UCSD-AML1 (cell line): ENCODE measurements at regions not wholly inside any gene's neighbourhood (a gene's known extent, or its start where the extent isn't known, plus 50 kb on each side); places are given as distances from the start of the nearest gene placed in this dataset.

Experiments used
- DNase-seq: peaks from one replicate; lab custom pipeline; 2025; ENCODE audit not compliant: unreplicated experiment; lab: John Stamatoyannopoulos, UW

DNA sequence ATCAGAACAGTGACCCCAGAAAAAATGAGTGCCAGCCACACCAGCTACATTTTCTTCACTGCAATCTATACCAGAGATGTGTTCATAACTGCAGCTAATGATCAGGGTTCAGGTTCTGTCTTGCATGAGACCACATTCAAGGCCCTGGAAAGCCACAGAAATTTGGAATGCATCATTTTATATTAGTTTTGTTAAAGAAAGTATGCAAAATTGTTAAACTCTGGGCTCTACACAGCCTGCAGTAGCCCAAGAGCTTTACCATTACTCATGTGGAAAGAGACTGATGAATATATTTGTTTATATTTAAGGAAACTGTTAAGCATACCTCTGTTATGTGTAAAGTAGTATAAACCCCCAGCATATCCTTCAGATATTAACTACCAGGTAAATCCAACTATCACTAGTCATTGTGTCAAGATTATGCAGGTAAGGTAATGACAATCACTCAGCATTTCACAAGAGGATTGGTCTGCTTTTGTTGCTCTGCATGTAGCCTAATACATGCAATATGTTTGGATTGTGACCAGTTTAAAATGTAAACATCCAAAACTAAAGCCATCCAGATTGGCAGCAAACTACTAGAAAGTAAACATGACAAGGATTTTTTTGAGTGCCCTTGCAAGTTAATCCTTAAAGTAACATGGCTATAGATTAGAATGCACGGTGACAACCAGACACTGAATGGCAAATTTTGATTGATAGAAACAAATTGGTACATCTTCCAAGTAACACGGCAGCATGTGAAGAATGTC, 429.1 kb upstream of the ARGLU1 start:
- DNase-seq = no peak

DNA sequence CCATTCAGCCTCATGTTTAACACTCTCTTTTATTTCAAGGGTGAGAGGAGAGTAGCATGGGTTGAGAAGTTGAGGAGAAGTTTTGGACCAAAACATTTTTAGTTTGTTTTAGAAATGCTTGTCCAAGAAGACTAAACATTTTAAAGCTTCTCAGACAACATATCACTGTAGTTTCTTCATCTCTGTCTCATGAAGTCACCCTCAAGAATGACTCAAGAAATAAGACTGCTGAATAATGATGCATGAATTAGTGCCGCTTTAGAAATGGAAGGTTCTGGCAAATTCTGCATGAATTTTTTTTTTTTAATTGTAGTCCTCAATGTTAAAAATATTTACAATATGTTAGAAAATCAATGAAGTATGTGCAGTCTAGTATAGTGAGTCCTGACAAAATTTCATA, 422.7 kb upstream of the ARGLU1 start:
- DNase-seq = no peak

DNA sequence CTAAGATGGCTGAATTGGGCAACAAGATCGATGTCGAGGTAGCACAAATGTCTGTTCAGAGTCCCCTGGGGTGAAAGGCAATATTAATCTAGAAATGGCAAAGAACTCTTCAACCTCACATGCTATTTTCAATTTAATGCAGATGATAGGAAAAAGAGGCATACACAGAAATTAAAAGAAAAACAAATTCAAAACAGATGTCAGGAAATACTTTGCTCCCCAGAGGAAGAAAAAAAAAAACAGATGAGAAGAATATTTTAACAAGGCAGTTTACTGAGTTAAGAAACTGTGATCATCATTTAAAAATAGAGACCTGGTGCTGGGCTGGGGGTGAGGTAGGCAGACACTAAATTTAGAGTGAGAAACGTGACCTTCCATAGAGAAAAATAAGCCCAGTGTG, 421.9 kb upstream of the ARGLU1 start:
- no peak for DNase-seq

DNA sequence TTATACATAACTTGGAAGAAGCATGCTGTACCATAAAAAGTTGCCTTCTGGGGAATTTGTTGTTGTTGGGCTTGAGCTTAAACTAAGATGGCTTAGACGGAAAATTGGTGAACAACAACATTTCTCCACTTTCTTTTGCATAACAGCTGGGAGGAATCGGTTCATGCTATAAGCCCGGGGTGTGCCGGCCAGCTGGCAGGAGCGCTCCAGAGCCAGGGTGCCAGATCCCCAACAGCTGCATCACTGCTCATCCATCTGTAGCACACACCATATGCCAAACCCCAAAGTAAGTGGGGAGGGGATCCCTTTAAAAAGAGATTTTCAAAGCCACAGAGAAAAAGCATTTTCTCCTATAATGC, 419.5 kb upstream of the ARGLU1 start:
- no peak for DNase-seq

DNA sequence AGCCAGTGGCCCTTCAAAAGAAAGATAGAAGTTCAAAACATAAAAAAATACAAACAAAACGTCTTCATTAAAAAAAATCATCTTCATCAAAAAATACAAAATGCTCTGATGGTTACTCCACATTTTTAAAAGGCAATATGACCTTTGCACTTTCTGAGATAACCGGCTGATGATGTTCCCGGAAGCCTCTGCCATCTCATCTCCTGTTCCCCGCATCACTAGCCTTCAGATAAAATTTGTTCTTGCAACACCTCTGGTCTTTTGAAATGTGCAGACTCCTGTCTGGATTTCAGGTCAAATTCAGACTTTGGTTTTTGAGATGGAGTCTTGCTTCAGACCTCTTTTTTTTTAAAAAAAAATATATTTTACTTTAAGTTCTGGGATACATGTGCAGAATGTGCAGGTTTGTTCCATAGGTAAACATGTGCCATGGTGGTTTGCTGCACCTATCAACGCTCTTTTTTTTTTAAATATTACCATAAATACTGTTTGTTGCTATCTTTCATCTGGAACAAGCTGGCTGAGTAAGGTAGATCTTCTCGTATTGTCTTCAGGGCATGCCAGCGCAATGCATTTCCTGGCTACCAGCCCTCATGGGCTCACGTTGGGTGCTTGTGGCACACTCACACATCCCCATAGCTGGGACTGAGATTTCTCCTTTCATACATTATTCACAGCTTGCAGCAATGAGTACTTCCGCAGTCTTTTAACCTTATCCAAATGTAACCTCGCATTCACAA, 418.9 kb upstream of the ARGLU1 start:
- DNase-seq = no peak

DNA sequence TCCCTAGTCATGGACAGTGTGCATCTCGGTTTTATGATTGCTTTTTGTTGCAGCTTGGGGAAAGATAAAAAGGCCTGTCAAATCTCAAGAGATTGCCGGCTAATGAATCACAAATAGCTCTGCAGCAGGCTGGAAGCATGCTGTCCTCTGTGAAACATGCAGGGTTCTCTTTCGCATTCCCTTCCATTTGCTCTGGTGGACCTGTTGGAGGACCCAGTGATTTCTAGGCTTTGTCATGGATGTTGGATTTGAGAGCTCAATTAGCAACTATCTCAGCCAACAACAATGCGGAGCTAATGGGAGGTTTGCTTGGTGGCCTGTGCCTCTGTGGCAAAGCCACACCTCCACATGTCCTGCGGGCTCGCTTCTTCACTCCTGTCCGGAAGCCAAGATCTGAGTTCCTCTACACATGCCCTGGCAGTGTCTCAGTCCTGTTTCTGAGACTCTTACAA, 418.1 kb upstream of the ARGLU1 start:
- DNase-seq = no peak

DNA sequence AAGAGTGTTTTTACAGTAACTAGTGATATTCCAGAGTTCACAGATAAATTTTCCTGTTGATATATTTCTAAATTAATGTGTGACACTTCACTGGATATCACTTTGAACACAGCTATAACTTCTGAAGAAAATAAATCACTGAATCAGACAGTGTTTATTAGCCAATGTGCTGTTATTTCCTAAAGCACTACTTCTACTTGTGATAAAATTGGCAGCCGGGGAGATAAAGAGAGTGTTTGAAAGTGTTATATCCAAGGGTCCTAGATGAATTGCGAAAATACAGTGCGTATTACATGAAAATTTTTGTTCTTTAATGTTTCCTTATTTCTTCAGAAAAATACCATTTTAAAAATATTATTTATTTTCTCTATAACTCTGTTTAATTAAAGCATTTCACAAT, 417.5 kb upstream of the ARGLU1 start:
- no peak for DNase-seq

DNA sequence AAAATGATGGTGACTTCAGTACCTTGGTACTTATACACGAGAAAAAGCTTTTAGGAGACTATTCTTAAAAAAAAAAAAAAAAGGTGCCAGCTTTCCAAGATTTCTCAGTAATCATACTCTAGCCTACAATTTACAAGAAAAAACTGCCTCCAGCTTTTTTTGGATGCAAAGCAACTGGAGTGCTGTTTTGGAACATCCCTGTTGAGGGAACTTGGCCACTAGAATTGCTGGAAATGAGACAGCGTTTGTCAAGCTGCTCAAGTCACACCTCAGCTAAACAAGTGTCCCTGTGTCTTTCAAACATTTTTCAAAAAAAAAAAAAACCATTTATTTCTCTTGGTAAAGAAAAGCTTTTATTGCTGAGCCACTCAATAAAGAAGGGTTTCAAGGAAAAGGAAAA, 413.1 kb upstream of the ARGLU1 start:
- no peak for DNase-seq

DNA sequence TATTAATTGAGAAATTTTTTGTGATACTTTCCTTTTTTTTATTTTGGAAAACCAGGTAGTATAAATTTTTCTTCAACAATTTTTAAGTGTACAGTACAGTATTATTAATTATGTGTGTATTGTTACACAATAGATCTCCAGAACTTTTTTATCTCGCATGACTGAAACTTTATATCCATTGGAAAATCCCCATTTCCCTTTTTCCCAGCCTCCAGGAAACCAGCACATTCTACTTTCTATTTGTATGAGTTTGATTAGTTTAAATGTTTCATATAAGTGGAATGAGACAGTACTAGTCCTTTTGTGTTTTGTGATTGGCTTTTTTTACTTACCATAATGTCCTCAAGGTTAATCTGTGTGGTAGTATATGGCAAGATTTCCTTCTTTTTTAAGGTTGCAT, 399.5 kb upstream of the ARGLU1 start:
- DNase-seq = no peak

DNA sequence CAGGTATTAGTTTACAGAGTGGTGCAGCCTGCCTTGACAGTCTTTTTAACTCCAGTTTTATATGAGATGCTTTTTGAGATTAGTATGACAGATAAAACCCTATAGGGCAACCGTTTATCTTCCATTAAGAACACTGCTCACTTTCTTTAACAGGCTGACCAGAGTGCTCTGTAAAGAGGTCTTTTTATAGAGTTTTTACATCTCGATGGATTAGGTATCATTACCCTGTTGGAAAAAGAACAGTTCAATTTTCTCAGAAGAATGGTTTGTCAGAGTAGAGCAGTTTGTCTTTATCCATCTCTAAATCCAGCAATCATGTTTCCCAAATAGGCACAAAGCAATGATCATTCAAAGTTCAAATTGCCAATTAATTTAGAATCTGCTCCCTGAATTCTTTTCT, 395.2 kb upstream of the ARGLU1 start:
- no peak for DNase-seq

DNA sequence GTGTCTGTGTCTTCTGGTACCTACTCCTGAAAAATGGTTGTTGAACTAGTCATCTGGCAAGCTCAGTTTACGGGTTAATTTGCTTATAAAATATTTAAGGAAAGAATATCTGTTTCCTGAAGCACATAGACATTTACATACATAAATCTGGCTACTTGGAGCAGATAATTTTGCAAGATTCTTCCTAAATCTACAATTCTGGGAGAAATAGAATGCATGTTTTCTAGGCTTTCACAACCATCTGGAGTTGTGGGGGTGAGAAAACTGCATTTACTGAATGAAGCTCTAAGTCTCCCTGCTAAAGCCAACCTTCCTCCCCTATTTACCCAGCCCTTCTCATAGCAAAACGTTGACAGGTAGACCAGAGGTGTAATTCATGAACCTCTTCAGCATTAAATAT, 393.7 kb upstream of the ARGLU1 start:
- DNase-seq = no peak

DNA sequence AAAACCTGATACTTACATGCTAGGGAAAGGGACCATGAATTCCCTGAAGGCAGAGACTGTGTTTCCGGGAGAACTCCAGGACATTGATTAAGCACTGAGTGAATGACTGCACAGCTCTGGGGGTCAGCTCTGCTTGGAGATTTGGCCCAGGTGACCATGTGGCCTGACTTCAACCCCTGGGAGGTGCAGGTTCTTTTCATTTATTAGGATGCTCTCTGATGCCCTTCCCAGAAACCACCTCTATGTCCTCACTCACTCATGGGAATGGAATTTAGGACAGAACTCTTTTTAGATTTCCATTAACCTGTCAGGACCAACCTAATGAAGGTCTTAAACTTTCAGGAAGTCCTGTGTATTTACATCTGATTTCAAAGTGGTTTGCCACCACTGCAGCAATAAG, 393.3 kb upstream of the ARGLU1 start:
- DNase-seq = no peak

DNA sequence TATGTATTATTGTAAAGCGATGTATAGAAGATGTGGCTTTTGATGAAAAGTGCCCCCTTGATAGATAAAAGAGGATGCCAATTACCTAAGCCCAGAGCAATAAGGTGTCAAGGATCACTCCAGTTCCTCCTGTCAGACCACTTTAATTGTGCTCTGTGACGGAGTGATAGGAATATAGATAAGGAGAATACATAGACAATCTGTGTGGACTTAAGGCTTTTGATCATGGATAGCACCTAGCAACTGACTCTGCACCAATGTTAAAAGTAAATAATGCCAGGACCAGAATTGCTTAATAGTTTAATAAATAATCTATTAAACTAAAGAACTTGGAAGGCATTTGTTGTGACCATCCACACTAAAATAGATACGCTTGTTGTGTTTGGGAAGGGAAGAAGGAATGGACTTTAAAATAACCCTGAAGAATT, 390.7 kb upstream of the ARGLU1 start:
- DNase-seq = no peak

DNA sequence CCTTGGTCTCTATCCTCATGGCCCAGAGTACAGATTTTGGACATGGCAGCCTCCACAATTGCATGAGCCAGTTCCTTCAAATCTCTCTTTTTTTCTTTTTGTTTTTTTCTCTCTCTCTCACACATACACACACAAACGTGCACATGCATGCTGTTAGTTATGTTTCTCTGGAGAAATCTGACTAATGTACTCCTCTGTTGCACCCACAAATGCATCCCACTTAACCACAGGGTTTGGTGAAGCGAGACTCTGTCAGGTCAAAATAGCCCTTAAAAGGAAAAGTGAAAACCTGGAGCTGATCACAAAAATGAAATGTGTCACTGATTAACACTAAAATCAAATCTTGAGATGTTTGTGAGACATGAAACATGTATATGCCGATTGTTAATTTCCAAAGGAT, 374.6 kb upstream of the ARGLU1 start:
- DNase-seq = no peak

DNA sequence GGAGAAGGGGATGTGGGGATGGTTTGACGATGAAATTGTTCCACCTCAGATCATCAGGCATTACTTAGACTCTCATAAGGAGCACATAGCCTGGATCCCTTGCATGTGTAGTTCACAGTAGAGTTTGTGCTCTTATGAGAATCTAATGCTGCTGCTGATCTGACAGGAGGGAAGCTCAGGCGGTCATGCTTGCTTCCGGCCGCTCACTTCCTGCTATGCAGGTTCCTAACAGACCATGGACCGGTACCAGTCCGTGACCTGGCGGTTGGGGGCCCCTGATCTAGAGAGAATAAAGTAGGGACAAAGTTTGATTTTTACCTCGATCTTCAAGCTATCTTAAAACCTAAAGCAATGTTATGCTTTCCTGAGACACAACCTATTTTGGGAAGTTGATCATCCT, 373.8 kb upstream of the ARGLU1 start:
- DNase-seq = no peak

DNA sequence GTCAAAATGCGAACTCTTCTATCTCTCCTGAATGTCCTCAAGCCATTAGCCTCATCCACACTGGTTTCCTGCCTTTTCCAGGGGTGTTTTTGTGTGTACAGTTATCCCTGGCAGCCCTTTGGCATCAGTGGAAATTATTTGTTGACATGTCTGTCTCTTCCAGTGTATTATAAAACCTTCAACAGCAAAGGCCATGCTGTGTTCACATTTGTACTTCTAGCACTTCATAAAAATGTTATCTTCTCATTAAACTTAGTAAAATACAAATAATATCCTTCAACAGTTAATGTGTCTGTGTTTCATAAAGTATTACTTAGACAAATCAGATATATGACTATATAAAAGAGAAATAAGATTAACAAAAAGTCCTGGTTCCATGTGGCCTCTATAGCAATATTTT, 359.5 kb upstream of the ARGLU1 start:
- DNase-seq = no peak

DNA sequence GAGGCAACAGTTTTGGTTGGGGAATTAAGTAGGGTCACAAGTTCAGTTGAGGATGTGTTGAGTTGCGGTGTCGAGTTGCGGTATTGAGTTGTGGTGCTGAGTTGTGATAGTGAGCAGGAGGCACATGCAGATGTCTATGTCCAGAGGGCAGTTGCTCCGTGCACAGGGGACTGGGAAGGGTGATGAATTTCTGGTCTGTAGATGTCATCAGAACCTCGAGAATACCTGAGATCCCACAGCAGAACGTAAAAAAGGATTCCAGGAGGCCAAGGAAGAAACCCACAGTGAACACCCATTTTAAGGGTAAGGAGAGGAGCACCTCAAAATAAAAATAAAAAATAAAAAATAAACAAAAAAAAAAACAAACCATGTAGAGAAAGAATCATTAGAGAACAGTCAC, 354.4 kb upstream of the ARGLU1 start:
- no peak for DNase-seq

DNA sequence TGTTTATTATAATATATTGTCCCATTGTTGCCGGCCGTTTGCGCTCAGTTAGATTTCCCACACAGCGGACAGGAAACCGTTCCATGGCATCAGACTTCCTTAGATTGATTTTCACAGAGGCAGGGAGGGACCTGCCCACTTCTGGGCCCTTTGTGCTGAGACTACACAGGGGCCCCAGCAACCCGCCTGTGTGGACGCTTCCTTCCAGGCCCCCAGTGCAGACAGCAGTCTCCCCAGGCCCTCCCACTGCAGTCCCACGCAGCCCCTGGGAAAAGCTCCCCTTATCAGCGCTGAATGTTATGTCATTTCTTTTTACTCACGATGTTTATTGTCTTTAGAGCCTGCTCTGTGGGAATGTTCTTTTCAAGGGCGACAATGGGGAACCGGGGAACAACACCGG, 351.7 kb upstream of the ARGLU1 start:
- no peak for DNase-seq

DNA sequence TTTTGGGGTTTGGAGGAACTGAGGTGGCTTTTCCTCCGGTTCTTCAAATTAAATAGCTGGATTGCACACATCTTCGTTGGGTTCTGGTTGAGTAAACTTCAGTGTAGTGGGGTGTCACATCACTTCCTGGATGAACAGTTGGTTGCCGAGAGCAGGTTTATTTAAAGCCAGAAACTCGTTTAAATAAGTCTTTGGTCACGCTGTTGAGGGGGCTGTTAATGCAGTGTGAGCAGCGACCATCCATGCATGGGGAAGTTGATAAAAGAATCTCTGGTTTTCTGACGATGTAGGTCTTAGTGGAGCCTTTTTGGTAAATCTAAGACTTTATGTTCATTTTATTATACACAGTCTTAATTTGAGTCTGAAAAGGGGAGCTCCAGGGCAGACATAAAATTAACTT, 351.2 kb upstream of the ARGLU1 start:
- no peak for DNase-seq

DNA sequence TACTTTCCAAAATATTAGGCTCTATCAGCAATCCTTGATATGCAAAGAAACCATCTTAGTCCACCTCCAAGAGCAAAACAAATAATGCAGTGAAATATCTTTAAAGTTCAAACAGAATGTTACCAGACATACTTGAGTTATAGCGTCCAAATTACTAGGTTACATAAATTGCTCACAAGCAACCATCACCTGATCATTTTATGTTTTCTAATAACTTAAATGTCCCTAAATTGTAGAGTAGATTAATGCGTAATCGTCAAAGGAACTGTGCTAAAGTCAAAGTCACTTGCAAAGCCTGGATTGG, 350.6 kb upstream of the ARGLU1 start:
- no peak for DNase-seq

DNA sequence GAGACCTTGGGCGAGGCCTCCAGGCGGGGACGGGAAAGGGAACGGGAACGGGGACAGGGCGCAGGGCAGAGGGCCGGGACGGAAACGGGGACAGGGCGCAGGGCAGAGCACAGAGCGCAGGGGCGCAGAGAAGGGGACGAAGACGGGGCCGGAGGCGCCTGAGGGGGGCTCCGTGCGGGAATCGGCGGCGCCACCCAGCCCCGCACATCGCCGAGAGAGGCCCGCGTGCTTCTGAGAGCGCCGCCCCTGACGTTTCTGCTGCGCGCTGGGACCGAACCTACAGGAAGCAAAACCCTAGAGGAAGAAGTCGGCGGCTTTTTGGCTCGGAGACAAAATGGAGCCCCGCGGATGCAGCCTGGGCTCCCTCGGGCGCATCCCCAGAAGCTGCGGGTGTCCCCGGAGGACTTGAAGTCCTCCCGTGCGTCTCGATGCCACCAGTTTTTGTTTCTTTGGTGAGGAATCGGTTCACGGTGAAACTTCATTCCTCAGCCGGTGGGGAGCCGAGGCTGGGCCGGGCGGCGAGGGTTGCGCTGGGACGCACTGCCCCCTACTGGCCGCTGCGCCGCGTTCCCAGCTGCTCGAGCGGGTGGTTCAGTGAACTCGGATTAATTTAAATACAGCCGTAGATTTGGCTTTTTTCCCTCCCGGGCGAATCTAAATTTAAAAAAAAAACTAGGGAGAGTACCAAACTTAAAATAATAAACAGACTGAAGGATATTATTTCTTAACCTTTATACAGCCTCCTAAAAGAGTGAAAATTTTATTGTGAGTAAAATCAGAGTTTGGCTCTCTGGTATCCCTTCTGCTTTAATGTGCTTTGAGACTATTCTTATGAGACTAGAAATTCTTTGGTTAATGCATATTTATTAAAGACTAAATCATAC, 350.0 kb upstream of the ARGLU1 start:
- peak; percentile 74 for DNase-seq

DNA sequence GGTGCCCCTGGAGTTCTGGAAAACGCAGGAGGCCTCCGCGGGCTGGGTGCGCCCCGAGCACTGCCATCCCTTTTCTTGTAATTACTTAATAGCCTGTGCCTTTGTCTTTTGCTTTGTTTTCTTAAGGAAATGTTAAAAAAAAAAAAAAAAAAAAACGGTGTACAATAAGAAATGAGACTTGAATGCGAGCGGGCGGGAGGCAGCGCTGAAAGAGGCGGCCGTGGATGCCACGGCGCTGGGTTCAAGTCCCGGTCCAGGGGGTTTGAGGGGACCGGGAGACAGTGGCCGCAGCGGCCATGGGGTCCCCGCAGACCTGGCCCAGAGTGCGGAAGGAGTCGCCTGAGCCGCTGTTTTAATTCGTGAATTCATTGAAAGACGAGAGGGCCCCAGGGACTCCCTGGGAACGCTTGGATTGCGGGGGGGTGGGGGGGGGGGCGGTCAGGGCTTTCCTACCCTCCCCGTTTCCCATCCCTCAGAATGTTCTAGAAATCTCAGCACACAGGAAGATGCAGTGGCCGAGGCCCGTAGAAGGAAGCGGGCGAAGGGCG, 349.2 kb upstream of the ARGLU1 start:
- no peak for DNase-seq
